Activated T-helper 1 cell treated with anti-CD3 and anti-CD28 coated beads, Interleukin-12 subunit alpha, Interleukin-12 subunit beta, Interleukin-2, Interleukin-4 antibody, amounts not matched to agents 30 ng/mL and 10 ng/mL and 1 ng/mL, durations not matched to agents 14 hours and 24 hours and 36 hours (primary cell): ENCODE measurements at regions not wholly inside any gene's neighbourhood (a gene's known extent, or its start where the extent isn't known, plus 50 kb on each side); places are given as distances from the start of the nearest gene placed in this dataset.
"Not testable (repeated sequence)": the region's sequence is repeated elsewhere in the genome, so short reads cannot be mapped to it uniquely, and the experiment has no call there.

ENCODE experiments used
- DNase-seq: peaks from one replicate; pipeline ENCODE4 v3.0.0; 2021; ENCODE audit warnings: low spot score
- H3K27ac Mint-ChIP-seq: one replicate; pipeline ENCODE4 v1.8.0; 2021; ENCODE audit warnings: mild to moderate bottlenecking, mixed read lengths
- H3K27me3 Mint-ChIP-seq: one replicate; pipeline ENCODE4 v1.8.0; 2022; ENCODE audit warnings: mild to moderate bottlenecking, moderate library complexity, mixed read lengths; ENCODE audit not compliant: insufficient read depth
- H3K36me3 Mint-ChIP-seq: one replicate; pipeline ENCODE4 v1.8.0; 2021; ENCODE audit warnings: low read depth, mixed read lengths
- H3K4me1 Mint-ChIP-seq: one replicate; pipeline ENCODE4 v1.8.0; 2021; ENCODE audit warnings: low read depth, mixed read lengths
- H3K4me3 Mint-ChIP-seq: one replicate; pipeline ENCODE4 v1.8.0; 2021; ENCODE audit warnings: mild to moderate bottlenecking, moderate library complexity, mixed read lengths
- H3K9me3 Mint-ChIP-seq: one replicate; pipeline ENCODE4 v1.8.0; 2021; ENCODE audit warnings: mixed read lengths
- intact Hi-C: fragments of 100-400 bp; cut with micrococcal nuclease; formaldehyde crosslinking; loops from one replicate; pipeline ENCODE4 v1.15.1; 2024

DNA sequence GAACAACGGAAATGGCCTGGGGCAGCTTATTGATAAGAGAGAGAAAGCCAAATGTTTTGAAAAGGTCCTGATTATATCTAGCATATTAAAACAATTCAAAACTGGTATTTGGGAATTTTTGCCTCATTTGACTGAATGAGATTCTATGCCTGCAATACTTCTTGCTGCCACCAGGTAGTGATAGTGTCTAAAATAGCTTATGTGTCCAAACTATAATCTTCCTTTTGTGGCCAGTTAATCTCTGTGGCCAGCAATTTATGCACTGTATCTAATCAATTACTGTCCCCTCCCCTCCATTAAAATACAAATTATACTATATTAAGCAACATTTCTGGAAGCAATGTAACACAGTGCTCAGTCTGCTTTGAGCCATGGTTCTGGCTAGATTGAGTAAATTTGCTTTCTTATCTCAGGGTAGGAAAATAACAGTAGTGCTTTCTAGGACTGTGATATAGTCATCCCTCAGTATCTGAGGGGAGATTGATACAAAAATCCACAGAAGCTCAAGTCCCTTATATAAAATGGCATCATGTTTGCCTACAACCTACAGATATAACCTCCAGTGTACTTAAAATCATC is 91.8 kb downstream of the FOXD2 start:
- H3K9me3 Mint-ChIP-seq, result peaks cover 21% of the 10 kb centered on the region
- no peak overlapping the region for H3K4me3 Mint-ChIP-seq
- no peak overlapping the region for H3K27ac Mint-ChIP-seq
- intact Hi-C loops, result loop anchor here (5.0 kb wide), 2 partner anchors 92 to 198 kb away; partner anchors contain the start of gene FOXD2
- H3K27me3 Mint-ChIP-seq, result peaks cover 44% of the 10 kb centered on the region
- H3K4me1 Mint-ChIP-seq, result no peaks in the 10 kb centered on the region
- H3K36me3 Mint-ChIP-seq, result no peaks in the 10 kb centered on the region
- DNase-seq, result no peak

- Mint-ChIP-seq H3K4me1 (no peaks in the 10 kb centered on the region), H3K36me3 (no peaks in the 10 kb centered on the region), H3K27me3 (peaks cover 50% of the 10 kb centered on the region), H3K9me3 (peaks cover 16% of the 10 kb centered on the region), H3K4me3 (no peak overlapping the region), H3K27ac (no peak overlapping the region)
- DNase-seq, result no peak
- intact Hi-C loops, result loop anchor here (5.0 kb wide), 2 partner anchors 96 to 194 kb away; partner anchors contain the start of gene FOXD2
These were observed 95.3 kb downstream of the FOXD2 start for GRCh38 chr1:47532921-47533792.

DNA sequence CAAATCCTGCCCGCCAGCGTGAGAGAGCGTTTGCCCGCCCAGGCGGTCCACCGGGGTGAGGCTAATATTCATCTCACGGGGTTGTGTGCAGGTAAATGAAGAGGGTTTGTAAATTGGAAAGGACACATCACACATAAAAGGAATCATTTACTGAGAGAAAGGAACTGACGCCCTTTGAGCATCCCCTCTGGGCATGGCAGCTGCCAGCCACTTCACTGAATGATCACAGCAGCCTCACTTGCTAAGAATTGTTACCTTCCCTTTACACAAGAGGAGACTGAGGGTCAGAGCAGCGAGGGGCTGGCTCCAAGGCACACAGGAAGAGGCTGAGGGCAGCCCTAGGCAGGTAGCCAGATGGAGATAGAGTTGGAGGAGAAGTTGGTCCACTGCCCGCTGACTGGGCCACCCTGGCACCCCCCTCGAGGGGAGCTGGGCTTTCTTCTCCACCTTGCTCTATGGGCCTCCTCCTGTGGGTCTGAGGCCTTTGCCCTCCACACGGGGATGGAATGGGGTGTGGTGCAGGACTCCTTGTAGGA is 96.0 kb downstream of the FOXD2 start:
- intact Hi-C loops, result loop anchor here (5.0 kb wide), 2 partner anchors 97 to 193 kb away; partner anchors contain the start of gene FOXD2
- peaks cover 55% of the 10 kb centered on the region for H3K27me3 Mint-ChIP-seq
- no peak overlapping the region for H3K27ac Mint-ChIP-seq
- H3K4me1 Mint-ChIP-seq, result no peaks in the 10 kb centered on the region
- H3K4me3 Mint-ChIP-seq, result no peak overlapping the region
- no peak for DNase-seq
- H3K36me3 Mint-ChIP-seq, result no peaks in the 10 kb centered on the region
- peaks cover 9% of the 10 kb centered on the region for H3K9me3 Mint-ChIP-seq

DNA sequence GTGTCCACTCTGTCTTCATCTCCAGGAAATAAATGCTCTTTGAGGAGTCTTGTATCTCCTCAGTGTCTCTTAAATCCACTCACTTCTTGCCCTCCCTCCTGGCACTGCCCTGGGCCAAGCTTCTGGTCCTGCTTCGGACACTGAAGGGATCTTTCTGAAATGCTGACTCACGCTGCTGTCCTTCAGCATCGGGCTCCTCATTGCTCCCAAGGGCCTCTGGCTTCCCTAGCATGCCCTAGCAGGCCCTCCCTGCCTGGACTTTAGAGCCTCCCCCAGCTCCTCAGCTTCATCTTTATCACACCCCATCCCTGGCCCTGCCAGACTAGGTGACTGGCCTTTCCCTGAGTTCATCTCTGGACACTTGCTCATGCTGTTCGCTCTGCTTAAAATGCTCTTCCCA is 96.6 kb downstream of the FOXD2 start:
- intact Hi-C loops, result loop anchor here (5.0 kb wide), 2 partner anchors 97 to 193 kb away; partner anchors contain the start of gene FOXD2
- Mint-ChIP-seq H3K27ac (no peak overlapping the region), H3K9me3 (peaks cover 3% of the 10 kb centered on the region), H3K27me3 (peaks cover 55% of the 10 kb centered on the region), H3K4me3 (no peak overlapping the region), H3K36me3 (no peaks in the 10 kb centered on the region), H3K4me1 (no peaks in the 10 kb centered on the region)
- DNase-seq, result no peak

- no peaks in the 10 kb centered on the region for H3K9me3 Mint-ChIP-seq
- no peak for DNase-seq
- H3K36me3 Mint-ChIP-seq, result no peaks in the 10 kb centered on the region
- no peak overlapping the region for H3K4me3 Mint-ChIP-seq
- no peaks in the 10 kb centered on the region for H3K4me1 Mint-ChIP-seq
- H3K27me3 Mint-ChIP-seq, result peaks cover 48% of the 10 kb centered on the region
- intact Hi-C loops, result no loop called here
- no peak overlapping the region for H3K27ac Mint-ChIP-seq
These were observed 98.8 kb downstream of the FOXD2 start for GRCh38 chr1:47536646-47537118.

DNA sequence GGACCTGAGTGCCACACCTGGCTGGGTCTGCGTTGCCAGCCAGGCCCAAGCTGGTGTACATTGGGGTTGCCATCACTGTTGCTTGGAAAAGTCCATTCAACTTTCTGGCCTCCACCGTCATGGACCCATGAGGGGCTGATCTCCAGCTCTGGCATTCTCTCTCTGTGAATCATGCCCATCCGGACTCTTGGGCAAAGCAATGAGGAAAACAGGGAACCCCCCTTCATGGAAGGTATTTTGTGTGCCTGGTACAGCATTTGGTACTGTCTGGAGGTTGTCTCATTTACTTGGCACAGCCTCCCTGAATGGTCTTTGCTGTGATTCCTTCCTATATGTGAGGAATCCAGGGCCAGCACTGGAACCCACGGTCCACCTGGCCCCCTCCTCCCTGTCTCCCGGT is 99.4 kb downstream of the FOXD2 start:
- intact Hi-C loops, result no loop called here
- no peaks in the 10 kb centered on the region for H3K36me3 Mint-ChIP-seq
- H3K4me3 Mint-ChIP-seq, result no peak overlapping the region
- H3K27ac Mint-ChIP-seq, result no peak overlapping the region
- DNase-seq, result no peak
- H3K27me3 Mint-ChIP-seq, result peaks cover 43% of the 10 kb centered on the region
- H3K9me3 Mint-ChIP-seq, result no peaks in the 10 kb centered on the region
- H3K4me1 Mint-ChIP-seq, result no peaks in the 10 kb centered on the region

GRCh38 chr1:47537966-47538365 is 100.1 kb downstream of the FOXD2 start:
- Mint-ChIP-seq H3K9me3 (no peaks in the 10 kb centered on the region), H3K27me3 (peaks cover 36% of the 10 kb centered on the region), H3K4me3 (no peak overlapping the region), H3K4me1 (no peaks in the 10 kb centered on the region), H3K36me3 (no peaks in the 10 kb centered on the region), H3K27ac (no peak overlapping the region)
- no peak for DNase-seq
- intact Hi-C loops, result no loop called here

DNA sequence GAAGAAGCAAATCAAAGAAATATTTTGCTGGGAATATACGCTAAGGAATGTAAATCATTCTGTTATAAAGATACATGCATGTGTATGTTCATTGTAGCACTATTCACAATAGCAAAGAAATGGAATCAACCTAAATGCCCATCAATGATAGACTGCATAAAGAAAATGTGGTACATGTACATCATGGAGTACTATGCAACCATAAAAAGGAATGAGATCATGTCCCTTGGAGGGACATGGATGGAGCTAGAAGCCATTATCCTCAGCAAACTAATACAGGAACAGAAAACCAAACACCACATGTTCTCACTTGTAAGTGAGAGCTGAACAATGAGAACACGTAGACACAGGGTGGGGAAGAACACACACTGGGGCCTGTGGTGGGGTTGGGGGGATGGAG is 100.7 kb downstream of the FOXD2 start:
- H3K9me3 Mint-ChIP-seq, DNase-seq, intact Hi-C loops, H3K27ac Mint-ChIP-seq, H3K4me3 Mint-ChIP-seq, H3K4me1 Mint-ChIP-seq, H3K36me3 Mint-ChIP-seq: not testable (repeated sequence)
- peaks cover 32% of the 10 kb centered on the region for H3K27me3 Mint-ChIP-seq

- DNase-seq, H3K4me1 Mint-ChIP-seq, H3K27ac Mint-ChIP-seq, H3K36me3 Mint-ChIP-seq, H3K4me3 Mint-ChIP-seq, intact Hi-C loops, H3K9me3 Mint-ChIP-seq: not testable (repeated sequence)
- H3K27me3 Mint-ChIP-seq, result peaks cover 11% of the 10 kb centered on the region
These were observed 103.9 kb downstream of the FOXD2 start for GRCh38 chr1:47541705-47542104.

GRCh38 chr1:47543089-47543488 is 105.2 kb downstream of the FOXD2 start:
- H3K9me3 Mint-ChIP-seq, intact Hi-C loops, H3K36me3 Mint-ChIP-seq, H3K27ac Mint-ChIP-seq, DNase-seq, H3K4me1 Mint-ChIP-seq, H3K4me3 Mint-ChIP-seq: not testable (repeated sequence)
- H3K27me3 Mint-ChIP-seq, result peaks cover 11% of the 10 kb centered on the region

- Mint-ChIP-seq H3K36me3 (no peaks in the 10 kb centered on the region), H3K9me3 (no peaks in the 10 kb centered on the region), H3K27me3 (peaks cover 4% of the 10 kb centered on the region), H3K27ac (no peak overlapping the region), H3K4me3 (no peak overlapping the region), H3K4me1 (no peaks in the 10 kb centered on the region)
- DNase-seq, result no peak
- intact Hi-C loops, result no loop called here
These were observed 108.2 kb downstream of the FOXD2 start for GRCh38 chr1:47545912-47546483.

GRCh38 chr1:47547753-47548573 is 110.1 kb downstream of the FOXD2 start:
- Mint-ChIP-seq H3K9me3 (no peaks in the 10 kb centered on the region), H3K4me1 (no peaks in the 10 kb centered on the region), H3K4me3 (no peak overlapping the region), H3K27me3 (peaks cover 2% of the 10 kb centered on the region), H3K36me3 (no peaks in the 10 kb centered on the region), H3K27ac (no peak overlapping the region)
- intact Hi-C loops, result no loop called here
- DNase-seq, result no peak
